Hematopoietic multipotent progenitor cell treated with erythropoietin and hydrocortisone succinate and interleukin-3 and kit ligand, for 17 days (in vitro differentiated cells): ENCODE measurements at regions not wholly inside any gene's neighbourhood (a gene's known extent, or its start where the extent isn't known, plus 50 kb on each side); places are given as distances from the start of the nearest gene placed in this dataset.
"Not testable (repeated sequence)": the region's sequence is repeated elsewhere in the genome, so short reads cannot be mapped to it uniquely, and the experiment has no call there.

Source experiments
- DNase-seq: peaks from one replicate; pipeline ENCODE4 v3.0.0-alpha.2; 2015; ENCODE audit warnings: low spot score

- DNase-seq: no peak
These were observed 250.9 kb upstream of the SDK2 start for GRCh38 chr17:73895157-73895556.

DNA sequence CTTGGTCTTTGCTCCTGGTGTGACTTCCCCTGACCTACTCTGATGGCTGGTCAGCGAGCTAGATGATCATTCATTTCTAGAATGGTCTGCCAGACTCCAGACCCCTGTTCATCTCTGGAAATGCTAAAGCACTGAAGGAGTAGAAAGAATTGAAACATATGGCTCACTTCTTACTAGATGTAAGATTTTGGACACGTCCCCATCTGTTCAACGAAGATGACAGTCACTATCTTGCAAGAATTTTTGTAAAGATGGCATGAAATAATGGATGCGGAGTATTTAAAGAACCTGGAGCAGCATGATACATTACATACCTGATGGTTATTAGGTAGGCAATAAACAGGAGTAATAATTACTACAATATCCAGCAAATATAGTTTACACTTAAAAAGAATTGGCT, 252.7 kb upstream of the SDK2 start:
- no peak for DNase-seq

- DNase-seq: no peak
These were observed 255.6 kb upstream of the SDK2 start for GRCh38 chr17:73899839-73900238.

- no peak for DNase-seq
These were observed 256.3 kb upstream of the SDK2 start for GRCh38 chr17:73900516-73900915.

- DNase-seq: no peak
These were observed 257.0 kb upstream of the SDK2 start for GRCh38 chr17:73901249-73901648.

GRCh38 chr17:73901661-73902415, 257.6 kb upstream of the SDK2 start:
- DNase-seq: no peak

DNA sequence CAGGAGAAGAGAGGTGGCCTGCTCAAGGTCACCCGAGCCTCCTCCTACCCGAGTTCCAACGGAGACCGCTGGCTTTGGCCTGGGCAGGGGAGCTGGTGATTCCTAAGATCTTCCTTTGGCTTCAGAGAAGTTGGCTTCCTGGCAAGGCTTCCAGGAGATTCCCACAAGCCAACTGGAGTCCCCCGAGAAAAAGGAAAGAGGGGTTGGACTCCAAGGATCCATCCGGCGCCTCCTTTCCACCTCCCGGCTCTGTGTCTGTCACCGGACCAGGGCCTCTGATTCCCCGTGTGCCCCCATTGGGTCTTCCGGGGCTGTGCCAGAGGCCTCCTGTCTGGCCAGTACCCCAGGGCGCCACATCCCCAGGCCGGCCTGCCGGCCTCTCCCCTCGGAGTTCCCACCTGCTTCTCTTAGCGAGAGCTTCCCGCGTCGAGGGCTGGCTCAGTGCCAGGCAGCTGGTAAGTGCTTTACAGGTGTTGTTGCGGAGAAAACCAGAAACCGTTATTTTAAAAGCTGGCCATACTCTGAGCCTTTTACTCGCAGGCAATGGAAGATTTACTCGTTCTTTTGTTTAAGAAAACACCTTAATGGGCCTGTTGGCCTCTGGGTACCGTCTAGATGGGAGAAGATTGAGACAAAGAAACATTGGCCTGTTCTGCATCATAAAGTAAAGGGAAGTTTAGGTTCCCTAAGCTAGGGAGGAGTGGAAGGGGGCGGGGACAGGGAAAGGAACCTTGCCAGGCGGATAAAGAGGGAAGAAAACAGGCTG, 258.4 kb upstream of the SDK2 start:
- no peak for DNase-seq

DNA sequence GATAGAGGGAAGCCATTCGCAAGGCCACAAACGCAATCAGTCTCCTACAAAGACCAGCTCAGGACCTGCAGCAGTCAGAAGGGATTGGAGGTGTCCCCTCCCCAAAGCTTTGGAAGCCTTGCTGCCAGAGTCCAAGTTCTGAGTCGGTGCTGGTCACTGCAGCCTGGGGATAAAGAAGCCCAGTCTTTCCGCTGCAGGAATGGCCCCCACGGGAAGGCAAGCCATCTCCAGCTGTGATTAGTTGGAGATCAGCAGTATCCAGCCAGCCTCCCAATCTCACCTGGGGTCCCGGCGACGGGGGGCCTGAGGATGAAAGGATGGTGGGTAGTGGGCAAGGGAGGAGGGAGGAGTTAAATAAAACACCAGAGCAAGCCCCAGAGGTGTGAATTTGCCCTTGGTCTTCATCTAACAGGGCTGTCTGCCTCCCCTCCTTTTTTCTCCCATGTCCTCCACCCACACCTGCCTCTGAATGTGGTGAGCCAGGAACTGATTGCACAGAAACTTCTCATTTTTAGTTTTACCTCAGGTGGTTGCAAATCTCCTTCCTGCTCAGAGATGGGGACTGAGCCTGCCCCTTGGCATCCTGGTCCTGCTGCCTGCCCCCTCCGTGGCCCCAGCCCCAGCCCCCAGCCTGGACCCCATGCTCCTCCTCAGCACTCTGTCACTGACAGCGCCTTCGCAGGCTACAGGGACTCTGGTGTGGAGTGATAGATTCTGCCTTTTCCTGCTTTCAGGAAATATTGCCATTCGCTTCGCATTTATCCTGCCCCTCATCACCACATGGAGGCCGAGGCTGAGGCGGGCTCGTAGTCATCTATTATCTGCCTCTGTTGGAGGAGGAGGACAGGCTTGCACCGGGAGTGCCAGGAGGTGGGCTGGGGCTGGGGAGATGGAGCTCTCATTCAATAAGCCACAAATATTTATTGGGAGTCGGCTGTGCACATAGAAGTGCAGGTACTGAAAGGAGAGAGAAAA, 262.9 kb upstream of the SDK2 start:
- no peak for DNase-seq

DNA sequence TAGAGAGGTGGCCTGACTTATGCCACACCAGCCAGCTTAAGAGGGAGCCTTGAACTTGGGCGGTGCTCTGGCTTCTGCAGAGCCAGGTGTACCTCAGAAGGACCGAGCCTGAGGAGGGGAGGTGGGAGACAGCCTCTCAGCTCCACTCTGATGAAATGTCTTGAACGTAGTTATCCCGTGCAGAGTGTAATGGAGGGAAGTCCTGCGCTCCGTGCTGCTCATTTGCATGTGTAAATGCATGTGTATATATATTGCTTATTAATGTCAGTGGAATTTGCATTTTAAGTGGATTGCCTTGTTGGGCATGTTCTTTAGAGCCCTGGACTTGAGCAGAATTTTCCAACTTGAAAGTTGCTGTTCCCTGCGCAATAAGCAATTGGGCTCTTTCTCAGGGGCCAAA, 264.9 kb upstream of the SDK2 start:
- no peak for DNase-seq

DNA sequence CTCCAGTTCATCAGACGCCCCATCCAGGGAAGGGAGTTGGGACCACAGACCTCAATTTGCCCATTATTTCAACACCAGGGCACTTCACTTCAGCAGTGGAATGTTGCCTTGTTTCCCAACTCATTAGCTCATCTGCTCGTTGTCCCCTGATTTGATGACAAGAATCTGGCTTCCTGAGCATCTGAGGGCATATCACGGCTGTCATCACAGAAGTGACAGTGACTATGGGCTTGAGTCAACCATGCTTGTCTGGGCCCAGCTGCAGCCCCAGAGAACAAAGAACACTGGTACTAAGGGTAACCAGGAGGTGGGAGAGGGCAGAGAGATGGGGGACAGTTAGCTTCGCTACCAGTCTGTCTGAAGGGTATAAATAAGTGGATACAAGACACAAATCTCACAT, 266.0 kb upstream of the SDK2 start:
- no peak for DNase-seq

GRCh38 chr17:73910821-73911515, 266.7 kb upstream of the SDK2 start:
- no peak for DNase-seq

- DNase-seq: no peak
These were observed 267.6 kb upstream of the SDK2 start for GRCh38 chr17:73911726-73912372.

- DNase-seq: no peak
These were observed 268.1 kb upstream of the SDK2 start for GRCh38 chr17:73912373-73912746.

DNA sequence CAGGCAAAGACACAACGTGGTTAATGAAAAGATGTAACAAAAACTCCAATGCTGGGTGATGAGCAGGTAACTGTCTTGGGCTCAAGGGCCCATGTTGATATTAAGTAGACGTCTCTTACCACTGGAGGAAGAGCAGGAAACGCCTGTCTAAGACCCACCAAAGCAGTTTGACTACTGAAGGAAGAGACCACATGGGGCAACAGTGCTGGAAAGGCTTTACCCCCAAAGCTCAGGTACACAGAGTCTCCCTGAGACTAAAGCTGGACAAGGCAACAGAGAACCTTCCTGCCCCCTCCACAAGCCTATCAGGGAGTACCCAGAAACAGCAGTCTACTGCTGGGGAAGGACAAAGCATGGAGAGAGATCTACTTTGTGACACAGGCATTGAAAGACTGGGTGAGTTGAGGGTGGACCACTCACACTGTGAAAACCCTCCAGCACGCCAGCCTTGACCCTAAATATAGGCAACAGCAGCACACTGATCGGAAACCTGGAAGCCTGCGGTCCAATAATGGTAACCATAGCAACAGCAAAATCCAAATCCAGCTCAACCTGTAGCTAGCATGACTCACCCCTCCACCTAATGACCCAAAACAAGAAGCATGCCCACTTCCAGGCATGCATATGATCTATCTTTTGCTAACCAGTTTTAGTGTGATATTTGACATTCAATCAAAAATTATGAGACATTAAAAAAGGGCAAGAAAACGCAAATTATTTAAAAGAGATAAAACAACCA, 270.5 kb upstream of the SDK2 start:
- DNase-seq: no peak

DNA sequence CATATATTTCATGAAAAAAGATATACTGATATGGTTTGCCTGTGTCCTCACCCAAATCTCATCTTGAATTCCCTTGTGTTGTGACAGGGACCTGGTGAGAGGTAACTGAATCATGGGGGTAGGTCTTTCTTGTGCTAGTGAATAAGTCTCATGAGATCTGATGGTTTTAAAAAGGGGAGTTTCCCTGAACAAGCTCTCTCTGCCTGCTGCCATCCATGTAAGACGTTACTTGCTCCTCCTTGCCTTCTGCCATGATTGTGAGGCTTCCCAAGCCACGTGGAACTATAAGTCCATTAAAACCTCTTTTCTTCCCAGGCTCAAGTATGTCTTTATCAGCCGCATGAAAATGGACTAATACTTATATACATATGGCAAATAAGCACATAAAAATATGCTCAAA, 274.8 kb upstream of the SDK2 start:
- DNase-seq: not testable (repeated sequence)

DNA sequence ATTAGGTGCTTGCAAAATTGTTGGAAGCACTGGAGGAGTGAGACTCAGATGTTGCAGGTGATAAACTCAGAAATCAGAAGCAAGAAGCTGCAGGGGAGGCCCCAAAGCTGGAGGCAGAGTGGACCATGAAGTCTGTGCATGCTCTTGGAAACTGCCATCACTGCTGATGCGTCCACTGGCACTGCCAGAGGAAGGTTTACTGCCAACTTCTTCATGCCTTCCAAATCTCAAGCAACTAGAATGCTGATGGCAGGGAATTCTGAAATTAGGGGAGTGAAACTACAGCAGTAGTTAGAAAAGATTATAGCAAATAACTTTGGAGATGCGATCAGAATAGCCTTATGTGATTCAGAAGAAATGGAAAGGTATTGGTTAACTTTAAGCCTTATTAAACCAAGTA, 277.1 kb upstream of the SDK2 start:
- no peak for DNase-seq

- no peak for DNase-seq
These were observed 279.2 kb upstream of the RPL38 start for GRCh38 chr17:73924114-73924908.

DNA sequence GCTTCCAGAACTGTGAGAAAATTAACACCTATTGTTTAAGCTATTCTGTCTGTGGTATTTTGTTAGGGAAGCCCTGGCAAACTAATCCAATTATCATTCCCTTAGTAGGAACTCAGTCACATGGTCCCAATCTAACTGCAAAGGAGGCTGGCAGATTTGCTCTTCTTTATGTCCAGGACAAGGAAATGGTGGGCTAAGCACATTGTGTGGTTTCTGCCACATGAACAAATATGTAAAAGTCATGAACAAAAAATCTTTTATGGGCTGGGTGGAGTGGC, 278.6 kb upstream of the RPL38 start:
- no peak for DNase-seq

GRCh38 chr17:73929860-73930430, 273.5 kb upstream of the RPL38 start:
- no peak for DNase-seq
